ENCODE measurements at regions not wholly inside any gene's neighbourhood (a gene's known extent, or its start where the extent isn't known, plus 50 kb on each side); places are given as distances from the start of the nearest gene placed in this dataset.
"Not testable (repeated sequence)": the region's sequence is repeated elsewhere in the genome, so short reads cannot be mapped to it uniquely, and the experiment has no call there.

GRCh38 chr5:145450286-145450885, 384.8 kb downstream of the PRELID2 start:
- Histone ChIP-seq H3K27me3 (ENCODE audit: control insufficient read depth, insufficient read depth, low read length) (no peaks in the 10 kb centered on the region), H3K4me3 (ENCODE audit: low read depth, low read length) (no peak overlapping the region), H3K36me3 (ENCODE audit: control insufficient read depth, insufficient read depth, low read length) (no peaks in the 10 kb centered on the region)
- DNase-seq (ENCODE audit: low read depth): no peak
- CTCF ChIA-PET: no interaction called here
- TF ChIP-seq CTCF (IDR thresholded peaks at IDR 0.05; ENCODE audit: insufficient read depth, low read depth, low read length): no peak
- POLR2A ChIA-PET: no interaction called here

- ChIA-PET POLR2A (no interaction called here), CTCF (no interaction called here)
- no peak overlapping the region for H3K4me3 ChIP-seq (ENCODE audit: low read depth, low read length)
- TF ChIP-seq CTCF (IDR thresholded peaks at IDR 0.05; ENCODE audit: insufficient read depth, low read depth, low read length): 0 out of 2 replicates have a peak, but pooled peaks have one; percentile 12
- no peaks in the 10 kb centered on the region for H3K36me3 ChIP-seq (ENCODE audit: control insufficient read depth, insufficient read depth, low read length)
- DNase-seq (ENCODE audit: low read depth): no peak
- H3K27me3 ChIP-seq (ENCODE audit: control insufficient read depth, insufficient read depth, low read length): no peaks in the 10 kb centered on the region
Observed at GRCh38 chr5:145449794-145450193, 385.3 kb downstream of the PRELID2 start.

- DNase-seq (ENCODE audit: low read depth); CTCF ChIA-PET; H3K36me3 ChIP-seq (ENCODE audit: control insufficient read depth, insufficient read depth, low read length); H3K4me3 ChIP-seq (ENCODE audit: low read depth, low read length); H3K27me3 ChIP-seq (ENCODE audit: control insufficient read depth, insufficient read depth, low read length); POLR2A ChIA-PET: not testable (repeated sequence)
Observed at GRCh38 chr5:145446875-145447274, 388.3 kb downstream of the PRELID2 start.

GRCh38 chr5:145446412-145446811, 388.7 kb downstream of the PRELID2 start:
- no peak for TF ChIP-seq CTCF (IDR thresholded peaks at IDR 0.05; ENCODE audit: insufficient read depth, low read depth, low read length)
- DNase-seq (ENCODE audit: low read depth): no peak
- no peak overlapping the region for H3K4me3 ChIP-seq (ENCODE audit: low read depth, low read length)
- ChIA-PET CTCF (interaction anchor here (0.8 kb wide), 1 partner anchor 13 kb away, joined by 3 read pairs; no protein-coding TSS in a partner anchor), POLR2A (no interaction called here)
- no peaks in the 10 kb centered on the region for H3K27me3 ChIP-seq (ENCODE audit: control insufficient read depth, insufficient read depth, low read length)
- no peaks in the 10 kb centered on the region for H3K36me3 ChIP-seq (ENCODE audit: control insufficient read depth, insufficient read depth, low read length)

- POLR2A ChIA-PET: no interaction called here
- H3K27me3 ChIP-seq (ENCODE audit: control insufficient read depth, insufficient read depth, low read length): no peaks in the 10 kb centered on the region
- TF ChIP-seq CTCF (IDR thresholded peaks at IDR 0.05; ENCODE audit: insufficient read depth, low read depth, low read length): no peak
- CTCF ChIA-PET: no interaction called here
- DNase-seq (ENCODE audit: low read depth): no peak
- no peak overlapping the region for H3K4me3 ChIP-seq (ENCODE audit: low read depth, low read length)
- no peaks in the 10 kb centered on the region for H3K36me3 ChIP-seq (ENCODE audit: control insufficient read depth, insufficient read depth, low read length)
Observed at GRCh38 chr5:145445027-145445426, 390.1 kb downstream of the PRELID2 start.

GRCh38 chr5:145443964-145444363, 391.2 kb downstream of the PRELID2 start:
- CTCF ChIA-PET: no interaction called here
- H3K36me3 ChIP-seq (ENCODE audit: control insufficient read depth, insufficient read depth, low read length): no peaks in the 10 kb centered on the region
- no peak for TF ChIP-seq CTCF (IDR thresholded peaks at IDR 0.05; ENCODE audit: insufficient read depth, low read depth, low read length)
- no peak overlapping the region for H3K4me3 ChIP-seq (ENCODE audit: low read depth, low read length)
- no peaks in the 10 kb centered on the region for H3K27me3 ChIP-seq (ENCODE audit: control insufficient read depth, insufficient read depth, low read length)
- no peak for DNase-seq (ENCODE audit: low read depth)
- POLR2A ChIA-PET: no interaction called here
